Loucy (cell line): ENCODE measurements at regions not wholly inside any gene's neighbourhood (a gene's known extent, or its start where the extent isn't known, plus 50 kb on each side); places are given as distances from the start of the nearest gene placed in this dataset.

ENCODE experiments used
- H2AFZ ChIP-seq: fragments of 200-600 bp; sonication (generic); 2 replicates; pipeline ENCODE4 v1.6.0; 2016; ENCODE audit warnings: antibody characterized with exemption, mild to moderate bottlenecking, low read length, moderate library complexity
- H3F3A ChIP-seq: fragments of 200-600 bp; 2 replicates; pipeline ENCODE4 v1.6.0; 2016; ENCODE audit warnings: antibody characterized with exemption, low read depth, mild to moderate bottlenecking
- H3K27me3 ChIP-seq: fragments of 200-600 bp; sonication (generic); 2 replicates; pipeline ENCODE4 v1.6.1; 2014; ENCODE audit warnings: low read length, mild to moderate bottlenecking; ENCODE audit not compliant: insufficient read depth, poor library complexity, severe bottlenecking
- H3K36me3 ChIP-seq: fragments of 200-600 bp; sonication (generic); 2 replicates; pipeline ENCODE4 v1.6.1; 2016; ENCODE audit warnings: low read length; ENCODE audit not compliant: insufficient read depth
- H3K4me1 ChIP-seq: fragments of 200-600 bp; sonication (generic); 2 replicates; pipeline ENCODE4 v1.5.1; 2014; ENCODE audit warnings: low read length, mild to moderate bottlenecking; ENCODE audit not compliant: insufficient read depth, poor library complexity, severe bottlenecking
- H3K4me2 ChIP-seq: fragments of 200-600 bp; sonication (generic); 2 replicates; pipeline ENCODE4 v1.6.0; 2014; ENCODE audit warnings: antibody characterized with exemption, low read length, low read depth, mild to moderate bottlenecking; ENCODE audit not compliant: poor library complexity, severe bottlenecking
- H3K4me3 ChIP-seq: fragments of 200-600 bp; sonication (generic); 2 replicates; pipeline ENCODE4 v1.5.1; 2014; ENCODE audit warnings: low read length, mild to moderate bottlenecking, mixed read lengths; ENCODE audit not compliant: poor library complexity, severe bottlenecking
- H3K79me2 ChIP-seq: fragments of 200-600 bp; sonication (generic); 2 replicates; pipeline ENCODE4 v1.6.1; 2014; ENCODE audit warnings: low read length; ENCODE audit not compliant: insufficient read depth
- H3K9ac ChIP-seq: fragments of 200-600 bp; sonication (generic); 2 replicates; pipeline ENCODE4 v1.6.0; 2014; ENCODE audit warnings: mild to moderate bottlenecking, low read depth, low read length, moderate library complexity; ENCODE audit not compliant: poor library complexity, severe bottlenecking
- H3K9me2 ChIP-seq: fragments of 200-600 bp; sonication (generic); replicated peaks from 2 replicates; pipeline ENCODE4 v1.6.1; 2016; ENCODE audit warnings: low read depth, low read length, mixed read lengths
- H3K9me3 ChIP-seq: fragments of 200-600 bp; sonication (generic); 2 replicates; pipeline ENCODE4 v1.6.1; 2014; ENCODE audit warnings: mild to moderate bottlenecking, antibody characterized with exemption, low read length, low read depth; ENCODE audit not compliant: insufficient read depth
- H4K20me1 ChIP-seq: fragments of 200-600 bp; sonication (generic); 2 replicates; pipeline ENCODE4 v1.6.0; 2014; ENCODE audit warnings: antibody characterized with exemption, low read length, mild to moderate bottlenecking; ENCODE audit not compliant: insufficient read depth, poor library complexity, severe bottlenecking
- EZH2phosphoT487 ChIP-seq: fragments of 200-600 bp; IDR thresholded peaks from 2 replicates; pipeline ENCODE4 v1.6.1; 2018; ENCODE audit warnings: antibody characterized with exemption, mild to moderate bottlenecking, moderate library complexity, borderline replicate concordance
- TF ChIP-seq, protein P1 (sequence below): fragments of 200-600 bp; sonication (generic); conservative IDR thresholded peaks from 2 replicates; pipeline ENCODE4 v1.5.1; 2014; ENCODE audit warnings: mild to moderate bottlenecking, antibody characterized with exemption, low read length

DNA sequence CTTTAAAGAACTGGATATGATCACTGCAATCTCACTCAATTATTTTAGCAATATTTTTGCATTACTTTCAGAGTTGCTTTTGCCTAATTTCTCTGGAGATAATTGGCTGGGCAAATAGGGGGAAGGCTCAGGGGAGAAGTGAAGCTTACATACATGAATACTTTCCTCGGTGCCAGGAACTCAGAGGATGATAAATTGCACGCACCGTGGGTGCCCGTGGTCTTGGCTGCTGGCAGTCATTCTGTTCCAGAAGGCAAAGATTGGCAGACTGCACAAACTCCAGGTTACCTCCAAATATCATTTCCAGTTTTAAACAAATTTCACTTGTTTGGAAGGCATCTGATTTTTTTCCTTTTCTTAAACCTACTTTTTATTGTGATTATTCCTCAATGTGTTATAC, 197.8 kb upstream of the TMEM72 start:
- H4K20me1 ChIP-seq = no peaks in the 10 kb centered on the region
- H3K9me2 ChIP-seq = no peaks in the 10 kb centered on the region
- H3K79me2 ChIP-seq = no peaks in the 10 kb centered on the region
- no peaks in the 10 kb centered on the region for H3K36me3 ChIP-seq
- no peaks in the 10 kb centered on the region for H3K27me3 ChIP-seq
- no peaks in the 10 kb centered on the region for H3F3A ChIP-seq
- H3K9me3 ChIP-seq = no peaks in the 10 kb centered on the region
- no peak overlapping the region for H2AFZ ChIP-seq
- H3K9ac ChIP-seq = no peak overlapping the region
- H3K4me1 ChIP-seq = no peaks in the 10 kb centered on the region
- no peak overlapping the region for H3K4me2 ChIP-seq
- TF ChIP-seq, protein P1, sequence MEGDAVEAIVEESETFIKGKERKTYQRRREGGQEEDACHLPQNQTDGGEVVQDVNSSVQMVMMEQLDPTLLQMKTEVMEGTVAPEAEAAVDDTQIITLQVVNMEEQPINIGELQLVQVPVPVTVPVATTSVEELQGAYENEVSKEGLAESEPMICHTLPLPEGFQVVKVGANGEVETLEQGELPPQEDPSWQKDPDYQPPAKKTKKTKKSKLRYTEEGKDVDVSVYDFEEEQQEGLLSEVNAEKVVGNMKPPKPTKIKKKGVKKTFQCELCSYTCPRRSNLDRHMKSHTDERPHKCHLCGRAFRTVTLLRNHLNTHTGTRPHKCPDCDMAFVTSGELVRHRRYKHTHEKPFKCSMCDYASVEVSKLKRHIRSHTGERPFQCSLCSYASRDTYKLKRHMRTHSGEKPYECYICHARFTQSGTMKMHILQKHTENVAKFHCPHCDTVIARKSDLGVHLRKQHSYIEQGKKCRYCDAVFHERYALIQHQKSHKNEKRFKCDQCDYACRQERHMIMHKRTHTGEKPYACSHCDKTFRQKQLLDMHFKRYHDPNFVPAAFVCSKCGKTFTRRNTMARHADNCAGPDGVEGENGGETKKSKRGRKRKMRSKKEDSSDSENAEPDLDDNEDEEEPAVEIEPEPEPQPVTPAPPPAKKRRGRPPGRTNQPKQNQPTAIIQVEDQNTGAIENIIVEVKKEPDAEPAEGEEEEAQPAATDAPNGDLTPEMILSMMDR = no peak
- TF ChIP-seq EZH2phosphoT487 = no peak
- no peak overlapping the region for H3K4me3 ChIP-seq

DNA sequence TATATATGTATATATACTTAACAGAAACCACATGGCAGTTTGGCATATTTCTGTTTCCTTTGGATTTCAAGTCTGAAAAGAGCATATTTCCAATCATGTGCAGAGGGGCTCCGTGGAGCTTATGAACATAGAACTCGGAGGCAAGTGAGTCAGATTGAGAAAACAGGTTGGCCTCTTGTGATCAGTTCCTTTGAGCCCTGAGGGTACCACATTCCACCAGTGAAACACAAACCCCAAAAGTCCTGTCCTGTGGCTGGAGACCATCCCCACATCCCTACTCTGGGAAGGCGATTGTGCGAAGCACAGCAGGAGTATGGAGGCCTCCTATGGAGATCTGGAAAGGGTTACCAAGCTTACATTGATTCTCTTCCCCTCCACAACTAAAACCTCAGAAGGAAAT, 196.7 kb upstream of the TMEM72 start:
- Histone ChIP-seq H3K4me1 (no peaks in the 10 kb centered on the region), H3K9ac (no peak overlapping the region), H3K4me2 (no peak overlapping the region), H3K9me3 (no peaks in the 10 kb centered on the region), H2AFZ (no peak overlapping the region), H3K27me3 (no peaks in the 10 kb centered on the region), H3K9me2 (no peaks in the 10 kb centered on the region), H3K79me2 (no peaks in the 10 kb centered on the region), H3K36me3 (no peaks in the 10 kb centered on the region), H4K20me1 (no peaks in the 10 kb centered on the region), H3K4me3 (no peak overlapping the region), H3F3A (no peaks in the 10 kb centered on the region)
- no peak for TF ChIP-seq EZH2phosphoT487
- TF ChIP-seq, protein P1 = no peak

DNA sequence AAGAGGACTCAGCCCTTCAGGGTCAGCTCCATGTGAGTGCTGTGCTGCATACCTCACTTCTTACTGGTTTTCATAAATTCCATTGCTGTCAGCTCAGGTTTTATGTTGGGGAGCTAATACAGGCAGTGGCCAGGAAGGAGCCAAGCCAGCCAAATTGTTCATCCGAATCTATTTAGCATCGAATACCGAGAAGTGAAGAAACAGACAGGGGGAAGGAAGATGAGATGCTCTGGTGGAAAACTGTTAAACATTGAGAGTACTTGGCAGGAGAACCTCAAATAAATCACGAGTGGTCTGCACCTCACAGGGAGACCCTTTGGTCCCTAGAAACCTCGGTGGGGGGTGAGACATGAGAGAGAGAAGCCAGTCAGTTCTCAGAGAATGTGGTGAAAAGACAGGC, 196.0 kb upstream of the TMEM72 start:
- H3K4me2 ChIP-seq = no peak overlapping the region
- no peaks in the 10 kb centered on the region for H3K79me2 ChIP-seq
- H3K4me1 ChIP-seq = no peaks in the 10 kb centered on the region
- H3K9ac ChIP-seq = no peak overlapping the region
- no peak overlapping the region for H3K4me3 ChIP-seq
- no peaks in the 10 kb centered on the region for H3K27me3 ChIP-seq
- TF ChIP-seq, protein P1 = no peak
- TF ChIP-seq EZH2phosphoT487 = no peak
- no peaks in the 10 kb centered on the region for H3K9me2 ChIP-seq
- H3K36me3 ChIP-seq = no peaks in the 10 kb centered on the region
- no peaks in the 10 kb centered on the region for H3K9me3 ChIP-seq
- no peaks in the 10 kb centered on the region for H3F3A ChIP-seq
- no peaks in the 10 kb centered on the region for H4K20me1 ChIP-seq
- H2AFZ ChIP-seq = no peak overlapping the region
